ENCODE measurements at regions not wholly inside any gene's neighbourhood (a gene's known extent, or its start where the extent isn't known, plus 50 kb on each side); places are given as distances from the start of the nearest gene placed in this dataset.
"Not testable (repeated sequence)": the region's sequence is repeated elsewhere in the genome, so short reads cannot be mapped to it uniquely, and the experiment has no call there.

DNA sequence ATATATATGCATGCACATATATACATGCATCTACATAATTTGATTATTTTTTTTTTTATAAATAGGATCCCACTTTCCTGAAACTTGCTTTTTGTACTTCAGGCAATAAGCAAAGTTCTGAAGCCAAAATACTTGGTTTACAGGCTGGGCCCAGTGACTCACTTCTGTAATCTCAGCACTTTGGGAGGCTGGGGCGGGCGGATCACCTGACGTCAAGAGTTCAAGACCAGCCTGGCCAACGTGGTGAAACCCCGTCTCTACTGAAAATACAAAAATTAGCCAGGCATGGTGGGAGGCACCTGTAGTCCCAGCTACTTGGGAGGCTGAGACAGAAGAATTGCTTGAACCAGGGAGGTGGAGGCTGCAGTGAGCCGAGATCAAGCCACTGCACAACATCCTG lies 51.0 kb upstream of the FOXN3 start:
- FAIRE-seq; H3K27ac ChIP-seq (ENCODE audit: low read depth in 1 of 3, low read length in 2 of 3); H3K36me3 ChIP-seq (ENCODE audit: control insufficient read depth in 3 of 3, insufficient read depth in 2 of 3, low read depth in 1 of 3, low read length in 3 of 3); H3K9me3 ChIP-seq (ENCODE audit: control insufficient read depth in 2 of 2, insufficient read depth in 1 of 2, low read depth in 1 of 2, low read length in 1 of 2); H3K4me1 ChIP-seq (ENCODE audit: control insufficient read depth in 3 of 3, insufficient read depth in 2 of 3, low read depth in 1 of 3, low read length in 2 of 3); H3K27me3 ChIP-seq (ENCODE audit: control insufficient read depth in 3 of 3, insufficient read depth in 3 of 3, low read length in 3 of 3); H3K4me3 ChIP-seq (ENCODE audit: low read depth in 1 of 3, low read length in 3 of 3); DNase-seq: not testable (repeated sequence)
- WGBS, 3 donors, result 83 to 87% (median 86%) methylated on average over 6 of the region's 6 CpGs

DNA sequence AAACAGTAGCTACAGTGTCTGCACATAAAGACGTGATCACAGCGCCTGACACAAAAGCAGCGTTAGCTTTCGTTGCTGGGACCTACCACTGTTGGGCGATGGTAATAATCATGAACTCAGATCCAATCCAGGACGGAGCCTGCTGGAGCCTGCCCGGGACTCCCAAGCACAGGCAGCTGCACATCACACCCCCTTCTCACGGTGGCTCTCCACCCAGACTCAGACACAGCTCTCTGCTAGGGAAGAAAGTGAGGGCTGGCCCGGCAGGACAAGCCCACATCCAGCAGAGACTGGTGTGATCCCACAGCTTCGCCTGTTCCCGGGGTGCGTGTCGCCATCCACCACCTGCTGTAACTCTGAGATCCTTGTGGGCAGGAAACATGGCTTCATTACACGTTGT lies 49.9 kb upstream of the FOXN3 start:
- no peaks in the 10 kb centered on the region for H3K9me3 ChIP-seq (ENCODE audit: control insufficient read depth in 2 of 2, insufficient read depth in 1 of 2, low read depth in 1 of 2, low read length in 1 of 2)
- H3K4me1 ChIP-seq (ENCODE audit: control insufficient read depth in 3 of 3, insufficient read depth in 2 of 3, low read depth in 1 of 3, low read length in 2 of 3), result peaks cover 0 to 9% (median 5%) of the 10 kb centered on the region in 3 donors
- no peak for FAIRE-seq
- no peak for DNase-seq
- no peaks in the 10 kb centered on the region for H3K27me3 ChIP-seq (ENCODE audit: control insufficient read depth in 3 of 3, insufficient read depth in 3 of 3, low read length in 3 of 3)
- H3K4me3 ChIP-seq (ENCODE audit: low read depth in 1 of 3, low read length in 3 of 3), result no peak overlapping the region
- H3K27ac ChIP-seq (ENCODE audit: low read depth in 1 of 3, low read length in 2 of 3), result no peak overlapping the region
- H3K36me3 ChIP-seq (ENCODE audit: control insufficient read depth in 3 of 3, insufficient read depth in 2 of 3, low read depth in 1 of 3, low read length in 3 of 3), result peaks cover 0 to 6% (median 0%) of the 10 kb centered on the region in 3 donors
- WGBS, 3 donors, result 62 to 93% (median 77%) methylated on average over 14 of the region's 14 CpGs
